CD14-positive monocyte (primary cell): ENCODE measurements at regions not wholly inside any gene's neighbourhood (a gene's known extent, or its start where the extent isn't known, plus 50 kb on each side); places are given as distances from the start of the nearest gene placed in this dataset.

Source experiments
- DNase-seq, 3 donors: peaks; one replicate each; pipeline ENCODE4 v3.0.0-alpha.2; 2011 to 2022
- H2AFZ ChIP-seq: 2 replicates; pipeline ENCODE4 v1.6.0; 2012; ENCODE audit warnings: mild to moderate bottlenecking, low read depth, low read length, inconsistent platforms; ENCODE audit not compliant: insufficient read depth, poor library complexity, severe bottlenecking
- H3K27ac ChIP-seq, 2 donors: 1 replicate in 1 of 2; 2 replicates in 1 of 2; pipeline ENCODE4 v1.5.1; 2012 to 2013; ENCODE audit warnings: low read length in 2 of 2, control low read depth in 1 of 2, inconsistent platforms in 1 of 2, low read depth in 1 of 2, mild to moderate bottlenecking in 1 of 2
- H3K27me3 ChIP-seq, 2 donors: one replicate each; pipeline versions ENCODE4 v1.6.0 to v1.6.1; 2011 to 2013; ENCODE audit warnings: low read length in 2 of 2; ENCODE audit not compliant: control insufficient read depth in 2 of 2, insufficient read depth in 2 of 2
- H3K36me3 ChIP-seq, 2 donors: replicated peaks in 1 of 2; 1 replicate in 1 of 2; 2 replicates in 1 of 2; pipeline versions ENCODE4 v1.5.1 to v1.6.1; 2012 to 2013; ENCODE audit warnings: low read length in 2 of 2, control low read depth in 1 of 2, inconsistent platforms in 1 of 2, mild to moderate bottlenecking in 1 of 2; ENCODE audit not compliant: insufficient read depth in 2 of 2, control insufficient read depth in 1 of 2
- H3K4me1 ChIP-seq, 2 donors: 1 replicate in 1 of 2; 2 replicates in 1 of 2; pipeline versions ENCODE4 v1.5.1 to v1.6.1; 2012 to 2013; ENCODE audit warnings: low read length in 2 of 2, control low read depth in 1 of 2, inconsistent platforms in 1 of 2, mild to moderate bottlenecking in 1 of 2, moderate library complexity in 1 of 2; ENCODE audit not compliant: insufficient read depth in 2 of 2, control insufficient read depth in 1 of 2
- H3K4me2 ChIP-seq: replicated peaks from 2 replicates; pipeline ENCODE3; 2012; ENCODE audit warnings: low read length, moderate library complexity, mild to moderate bottlenecking; ENCODE audit not compliant: poor library complexity, severe bottlenecking; ENCODE audit errors: extremely low read depth
- H3K4me3 ChIP-seq, 3 experiments: fragments of 200-600 bp in 1 of 3; sonication (generic) in 1 of 3; replicated peaks in 1 of 3; 1 replicate in 2 of 3; 2 replicates in 1 of 3; pipeline ENCODE4 v1.5.1; 2011 to 2013; ENCODE audit warnings: low read length in 3 of 3, mild to moderate bottlenecking in 3 of 3, control low read depth in 2 of 3, low read depth in 2 of 3, inconsistent platforms in 1 of 3, moderate library complexity in 1 of 3
- H3K79me2 ChIP-seq: 2 replicates; pipeline ENCODE4 v1.6.0; 2012; ENCODE audit warnings: mild to moderate bottlenecking, control low read depth, inconsistent platforms, low read length, moderate library complexity; ENCODE audit not compliant: insufficient read depth
- H3K9ac ChIP-seq: 2 replicates; pipeline ENCODE4 v1.6.0; 2017; ENCODE audit warnings: low read length, mild to moderate bottlenecking; ENCODE audit not compliant: insufficient read depth, poor library complexity, severe bottlenecking
- H3K9me3 ChIP-seq, 2 donors: replicated peaks in 1 of 2; 1 replicate in 1 of 2; 2 replicates in 1 of 2; pipeline versions ENCODE4 v1.5.1 to v1.6.1; 2012 to 2013; ENCODE audit warnings: low read length in 2 of 2, control low read depth in 1 of 2; ENCODE audit not compliant: control insufficient read depth in 1 of 2, insufficient read depth in 1 of 2
- H4K20me1 ChIP-seq: 2 replicates; pipeline ENCODE4 v1.6.0; 2012; ENCODE audit warnings: mild to moderate bottlenecking, low read length, control low read depth, moderate library complexity; ENCODE audit not compliant: insufficient read depth
- H3K27ac Mint-ChIP-seq, 7 donors: one replicate each; pipeline ENCODE4 v1.8.0; 2020; ENCODE audit warnings: mild to moderate bottlenecking in 7 of 7, mixed read lengths in 7 of 7, moderate library complexity in 6 of 7, inconsistent platforms in 2 of 7
- H3K27me3 Mint-ChIP-seq, 3 donors: one replicate each; pipeline ENCODE4 v1.8.0; 2021 to 2022; ENCODE audit warnings: low read depth in 3 of 3, mild to moderate bottlenecking in 3 of 3, mixed read lengths in 3 of 3, moderate library complexity in 3 of 3, inconsistent platforms in 1 of 3
- H3K36me3 Mint-ChIP-seq, 2 donors: one replicate each; pipeline ENCODE4 v1.8.0; 2020; ENCODE audit warnings: mixed read lengths in 2 of 2, inconsistent platforms in 1 of 2, mild to moderate bottlenecking in 1 of 2
- H3K4me1 Mint-ChIP-seq: one replicate; pipeline ENCODE4 v1.8.0; 2020; ENCODE audit warnings: mild to moderate bottlenecking, mixed read lengths
- H3K4me3 Mint-ChIP-seq, 2 donors: one replicate each; pipeline ENCODE4 v1.8.0; 2020; ENCODE audit warnings: mild to moderate bottlenecking in 2 of 2, mixed read lengths in 2 of 2, moderate library complexity in 1 of 2
- H3K9me3 Mint-ChIP-seq, 7 donors: one replicate each; pipeline ENCODE4 v1.8.0; 2020 to 2022; ENCODE audit warnings: mixed read lengths in 7 of 7, mild to moderate bottlenecking in 6 of 7, moderate library complexity in 6 of 7, inconsistent platforms in 2 of 7
- WGBS: methylation state at CpG from one replicate; pipeline ENCODE4 v1.1.5; 2013; ENCODE audit warnings: missing lambda C conversion rate; ENCODE audit not compliant: insufficient coverage; 5-methylcytosine and 5-hydroxymethylcytosine counted together
- intact Hi-C, 2 donors: fragments of 100-400 bp; cut with micrococcal nuclease; formaldehyde crosslinking; loops; one replicate each; pipeline versions ENCODE4 v1.15.0 to v1.15.1; 2023
- TF ChIP-seq, protein P1 (sequence below): fragments of 200-600 bp; IDR thresholded peaks from one replicate; pipeline ENCODE4 v1.8.0; 2022; ENCODE audit warnings: antibody characterized with exemption, mild to moderate bottlenecking

DNA sequence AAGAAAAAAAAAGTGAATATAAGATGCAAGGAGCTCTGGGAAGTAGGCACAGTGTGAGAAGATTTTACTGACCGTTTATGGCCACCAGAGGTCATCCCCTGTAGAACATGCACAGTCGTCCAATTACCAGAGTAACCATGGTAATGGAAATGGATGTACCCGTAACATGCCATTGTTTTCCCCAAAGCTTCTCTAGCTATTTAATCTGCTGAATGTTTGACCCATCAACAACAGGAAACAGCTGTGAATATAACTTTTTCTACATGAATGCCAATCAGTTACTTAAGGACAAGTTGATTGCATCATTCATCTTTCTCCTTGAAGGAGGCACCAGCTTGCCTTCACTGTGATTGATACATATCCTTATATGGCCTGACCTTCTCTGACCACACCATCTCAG is 1967.0 kb upstream of the CDH9 start:
- Histone ChIP-seq H3K9ac (no peak overlapping the region), H3K27me3 (no peaks in the 10 kb centered on the region), H4K20me1 (no peaks in the 10 kb centered on the region), H3K9me3 (peaks cover 0 to 4% of the 10 kb centered on the region in 2 donors), H3K36me3 (no peaks in the 10 kb centered on the region), H3K27ac (no peak overlapping the region), H3K4me1 (no peaks in the 10 kb centered on the region), H3K79me2 (no peaks in the 10 kb centered on the region), H2AFZ (no peak overlapping the region), H3K4me3 (no peak overlapping the region), H3K4me2 (no peak overlapping the region)
- intact Hi-C loops: no loop called here
- no peaks in the 10 kb centered on the region for H3K36me3 Mint-ChIP-seq
- H3K4me3 Mint-ChIP-seq: no peak overlapping the region
- H3K9me3 Mint-ChIP-seq: peaks cover 0 to 8% (median 3%) of the 10 kb centered on the region in 7 donors
- no peak for DNase-seq
- no peak overlapping the region for H3K27ac Mint-ChIP-seq
- H3K4me1 Mint-ChIP-seq: no peaks in the 10 kb centered on the region
- WGBS: 83% methylated on average over 1 of the region's 3 CpGs
- TF ChIP-seq, protein P1, sequence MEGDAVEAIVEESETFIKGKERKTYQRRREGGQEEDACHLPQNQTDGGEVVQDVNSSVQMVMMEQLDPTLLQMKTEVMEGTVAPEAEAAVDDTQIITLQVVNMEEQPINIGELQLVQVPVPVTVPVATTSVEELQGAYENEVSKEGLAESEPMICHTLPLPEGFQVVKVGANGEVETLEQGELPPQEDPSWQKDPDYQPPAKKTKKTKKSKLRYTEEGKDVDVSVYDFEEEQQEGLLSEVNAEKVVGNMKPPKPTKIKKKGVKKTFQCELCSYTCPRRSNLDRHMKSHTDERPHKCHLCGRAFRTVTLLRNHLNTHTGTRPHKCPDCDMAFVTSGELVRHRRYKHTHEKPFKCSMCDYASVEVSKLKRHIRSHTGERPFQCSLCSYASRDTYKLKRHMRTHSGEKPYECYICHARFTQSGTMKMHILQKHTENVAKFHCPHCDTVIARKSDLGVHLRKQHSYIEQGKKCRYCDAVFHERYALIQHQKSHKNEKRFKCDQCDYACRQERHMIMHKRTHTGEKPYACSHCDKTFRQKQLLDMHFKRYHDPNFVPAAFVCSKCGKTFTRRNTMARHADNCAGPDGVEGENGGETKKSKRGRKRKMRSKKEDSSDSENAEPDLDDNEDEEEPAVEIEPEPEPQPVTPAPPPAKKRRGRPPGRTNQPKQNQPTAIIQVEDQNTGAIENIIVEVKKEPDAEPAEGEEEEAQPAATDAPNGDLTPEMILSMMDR: no peak
- peaks cover 0 to 2% (median 0%) of the 10 kb centered on the region in 3 donors for H3K27me3 Mint-ChIP-seq

DNA sequence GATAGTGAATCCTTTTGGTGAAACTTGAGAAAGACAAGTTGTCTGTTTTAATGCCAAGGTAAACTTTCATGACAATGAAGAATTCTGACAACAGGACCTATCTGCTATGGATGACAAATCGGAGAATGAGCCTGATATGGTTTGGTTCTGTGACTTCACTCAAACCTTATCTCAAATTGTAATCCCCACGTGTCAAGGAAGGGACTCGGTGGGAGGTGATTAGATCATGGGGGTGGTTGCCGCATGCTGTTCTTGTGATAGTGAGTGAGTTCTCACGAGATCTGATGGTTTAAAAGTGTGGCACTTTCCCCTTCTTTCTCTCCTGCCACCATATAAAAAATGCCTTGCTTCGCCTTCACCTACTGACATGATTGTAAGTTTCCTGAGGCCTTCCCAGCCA is 1964.1 kb upstream of the CDH9 start:
- no peak overlapping the region for H3K27ac Mint-ChIP-seq
- no peak overlapping the region for H3K4me3 ChIP-seq

More for the DNA sequence above, 1964.1 kb upstream of the CDH9 start:
- H3K4me1 ChIP-seq: no peaks in the 10 kb centered on the region
- no peaks in the 10 kb centered on the region for H3K27me3 Mint-ChIP-seq
- no peaks in the 10 kb centered on the region for H3K27me3 ChIP-seq
- peaks cover 0 to 4% of the 10 kb centered on the region in 2 donors for H3K9me3 ChIP-seq
- H3K36me3 ChIP-seq: no peaks in the 10 kb centered on the region
- H3K27ac ChIP-seq: no peak overlapping the region
- intact Hi-C loops: no loop called here
- no peak overlapping the region for H3K4me3 Mint-ChIP-seq
- TF ChIP-seq, protein P1: no peak
- H3K9ac ChIP-seq: no peak overlapping the region
- H3K4me1 Mint-ChIP-seq: no peaks in the 10 kb centered on the region
- DNase-seq: no peak
- no peak overlapping the region for H3K4me2 ChIP-seq
- H3K79me2 ChIP-seq: no peaks in the 10 kb centered on the region
- no peak overlapping the region for H2AFZ ChIP-seq
- WGBS: no CpG with 5 or more reads among the region's 6 CpGs
- peaks cover 0 to 7% (median 5%) of the 10 kb centered on the region in 7 donors for H3K9me3 Mint-ChIP-seq
- H3K36me3 Mint-ChIP-seq: no peaks in the 10 kb centered on the region
- no peaks in the 10 kb centered on the region for H4K20me1 ChIP-seq
